GM19438 (cell line): ENCODE measurements at regions not wholly inside any gene's neighbourhood (a gene's known extent, or its start where the extent isn't known, plus 50 kb on each side); places are given as distances from the start of the nearest gene placed in this dataset.
"Not testable (repeated sequence)": the region's sequence is repeated elsewhere in the genome, so short reads cannot be mapped to it uniquely, and the experiment has no call there.

Source experiments
- ATAC-seq: cut with Tn5 transposase; IDR thresholded peaks from one replicate; pipeline ENCODE4 v1.9.1; 2021; ENCODE audit warnings: low read depth; ENCODE audit not compliant: unreplicated experiment

DNA sequence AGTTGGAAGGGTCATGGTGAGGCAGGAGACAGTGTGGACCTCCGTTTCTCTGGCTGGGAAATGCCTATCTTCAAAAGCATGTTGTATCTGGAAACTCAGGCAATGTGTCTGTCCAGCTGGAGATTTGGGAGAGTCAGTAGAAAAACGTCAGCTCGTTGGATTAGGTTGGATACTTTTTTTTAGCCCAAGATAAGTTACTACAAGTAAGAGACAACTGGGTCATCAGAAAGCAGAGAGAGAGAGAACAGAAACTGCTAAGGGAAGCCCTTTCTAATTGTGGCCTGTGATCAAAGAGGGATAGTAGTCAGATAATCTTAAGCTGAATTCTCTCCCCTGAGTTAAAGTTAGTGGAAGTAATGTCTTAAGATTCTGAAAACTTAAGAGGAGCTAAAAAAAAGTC is 78.9 kb upstream of the ZNF280D start:
- ATAC-seq: no peak

GRCh38 chr15:56811586-56811985 is 78.3 kb upstream of the ZNF280D start:
- no peak for ATAC-seq

- ATAC-seq: no peak
These were observed 74.9 kb upstream of the ZNF280D start for GRCh38 chr15:56808160-56808559.

- ATAC-seq: no peak
These were observed 72.8 kb upstream of the ZNF280D start for GRCh38 chr15:56806148-56806536.

DNA sequence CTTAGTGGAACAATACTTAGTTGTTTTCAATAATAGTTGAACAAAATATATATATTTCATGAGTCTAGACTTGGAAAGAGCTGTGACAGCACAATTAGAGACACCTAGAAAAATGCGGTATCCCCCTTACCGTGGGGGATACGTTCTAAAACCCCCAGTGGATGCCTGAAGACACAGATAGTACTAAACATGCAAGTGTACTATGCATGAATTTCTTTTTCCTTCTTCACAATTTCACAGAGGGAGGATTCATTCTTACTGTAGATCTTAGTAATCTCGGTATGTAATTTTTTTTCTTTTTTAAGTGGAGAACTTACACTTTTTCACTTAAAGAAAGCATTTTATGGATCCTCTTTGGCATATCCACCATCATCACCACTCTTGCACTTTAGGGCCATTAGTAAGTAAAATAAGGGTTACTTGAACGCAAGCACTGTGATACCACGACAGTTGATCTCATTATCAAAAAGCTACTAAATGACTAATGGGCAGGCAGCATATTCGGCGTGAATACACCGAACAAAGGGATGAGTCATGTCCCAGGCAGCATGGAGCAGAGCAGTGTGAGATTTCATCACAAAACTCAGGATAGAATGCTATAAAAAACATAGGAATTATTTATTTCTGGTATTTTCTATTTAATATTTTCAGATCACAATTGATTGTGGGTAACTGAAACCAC is 72.3 kb upstream of the ZNF280D start:
- ATAC-seq: no peak

DNA sequence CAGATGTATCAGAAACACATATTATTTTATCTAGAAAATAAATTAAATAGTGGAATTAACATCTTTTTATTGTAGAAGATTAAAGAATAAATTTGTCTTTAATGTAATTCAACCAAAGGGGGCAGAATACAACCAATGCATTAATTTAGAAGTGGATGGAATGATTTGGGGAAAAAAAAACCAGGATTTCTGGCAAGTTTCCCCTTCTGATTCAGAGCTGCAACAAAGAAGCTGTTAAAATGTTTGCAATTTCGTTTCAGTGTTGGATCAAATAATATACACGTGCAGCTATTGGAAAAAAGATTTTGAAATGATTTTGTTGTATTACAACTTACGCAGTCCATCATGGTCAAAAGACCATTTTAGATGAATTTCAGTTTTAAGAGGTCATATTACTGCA is 71.6 kb upstream of the ZNF280D start:
- ATAC-seq: no peak

DNA sequence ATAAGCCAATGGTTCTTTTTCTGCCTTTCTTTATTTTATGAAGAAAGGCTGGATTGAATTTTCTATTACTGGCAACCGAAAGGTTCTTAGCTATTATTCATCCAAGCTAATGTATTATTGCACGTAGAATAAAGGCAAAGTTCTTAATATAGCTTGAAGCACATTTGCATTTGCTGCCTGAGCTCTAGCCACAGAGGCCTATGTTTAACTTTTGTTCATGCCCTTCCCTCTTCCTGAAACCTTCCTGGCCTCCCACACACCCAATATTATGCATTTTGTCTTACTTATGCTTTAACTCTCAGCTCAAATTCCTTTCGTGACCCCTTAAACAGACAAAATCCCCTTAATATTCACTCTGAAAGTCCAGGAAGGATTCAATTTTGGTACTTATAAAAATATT is 71.0 kb upstream of the ZNF280D start:
- ATAC-seq: no peak

- ATAC-seq: no peak
These were observed 68.9 kb upstream of the ZNF280D start for GRCh38 chr15:56802161-56802560.

DNA sequence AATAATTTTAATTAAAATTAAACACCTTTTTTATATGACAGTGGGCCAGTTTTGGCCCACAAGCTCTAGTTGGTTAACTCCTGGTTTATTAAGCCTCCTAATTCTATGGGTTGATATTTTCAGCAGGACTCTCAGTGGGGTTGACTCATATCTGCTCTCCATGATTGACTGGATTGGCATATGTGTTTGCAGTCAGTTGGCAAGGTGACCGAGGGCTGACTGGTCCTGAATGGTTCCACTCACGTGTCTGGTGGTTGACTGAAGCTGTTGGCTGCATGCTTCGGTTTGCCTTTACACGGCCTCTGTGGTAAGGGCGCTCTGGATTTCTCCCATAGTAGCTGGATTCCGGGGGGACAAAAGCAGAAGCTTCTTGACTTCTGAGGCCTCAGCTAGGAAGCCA is 65.3 kb upstream of the ZNF280D start:
- ATAC-seq: no peak

DNA sequence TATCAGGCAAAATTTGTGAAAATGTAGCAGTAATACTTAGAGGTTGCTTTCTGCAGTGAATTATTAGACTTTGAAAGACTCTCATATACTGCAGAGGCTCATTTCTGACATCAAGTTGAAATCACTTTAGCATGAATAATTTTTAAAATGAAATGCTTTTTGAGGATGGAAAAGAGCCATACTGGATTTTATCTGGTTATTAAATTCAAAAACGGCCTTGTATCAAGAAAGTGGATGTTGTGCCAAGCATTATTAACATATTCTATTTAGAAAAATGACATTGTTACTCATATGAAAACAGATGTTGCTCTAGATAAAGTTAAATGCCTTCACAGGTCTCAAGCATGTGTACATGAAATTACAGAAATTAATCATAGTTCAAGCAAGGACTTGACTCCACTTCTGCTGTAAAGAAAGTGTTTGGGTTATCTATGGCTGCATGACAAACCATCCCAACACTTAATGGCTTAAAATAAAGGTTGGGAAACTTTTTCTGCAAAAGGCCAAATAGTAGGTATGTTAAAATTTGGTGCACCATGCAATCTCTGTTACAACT is 64.5 kb upstream of the ZNF280D start:
- ATAC-seq: no peak

DNA sequence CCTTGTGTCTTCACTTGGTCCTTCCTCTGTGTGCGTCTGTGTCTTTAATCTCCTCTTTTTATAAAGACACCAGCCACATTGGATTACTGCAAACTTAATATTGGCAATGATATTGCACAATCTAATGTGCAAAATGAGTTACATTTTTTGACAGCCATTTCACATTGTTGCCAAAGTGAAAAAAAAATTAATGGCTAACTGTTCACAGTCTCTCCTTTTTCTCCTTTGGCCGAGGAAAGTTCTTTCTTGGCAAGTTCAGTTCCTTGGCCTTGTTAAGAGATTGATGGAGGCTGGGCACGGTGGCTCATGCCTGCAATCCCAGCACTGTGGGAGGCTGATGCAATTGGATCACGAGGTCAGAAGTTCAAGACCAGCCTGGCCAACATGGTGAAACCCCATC is 62.2 kb upstream of the ZNF280D start:
- ATAC-seq: no peak

- ATAC-seq: no peak
These were observed 61.4 kb upstream of the ZNF280D start for GRCh38 chr15:56794553-56795329.

DNA sequence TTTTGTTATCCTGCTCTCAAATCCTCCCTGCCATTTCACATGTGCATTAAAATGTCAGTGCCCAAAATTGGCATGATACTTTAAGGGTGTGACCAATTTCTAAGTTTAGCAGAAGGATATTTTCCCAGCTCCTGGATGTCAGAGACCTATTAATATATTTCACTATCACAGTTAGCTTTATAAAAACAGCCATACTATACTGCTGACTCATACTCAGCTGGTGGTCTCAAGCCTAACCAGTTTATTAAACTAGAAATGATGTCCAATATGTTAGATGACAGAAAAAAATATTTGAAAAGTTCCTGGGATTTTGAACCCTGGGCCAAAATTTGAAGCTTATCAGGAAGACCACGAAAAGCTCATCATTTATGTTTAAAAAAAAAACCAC is 60.9 kb upstream of the ZNF280D start:
- no peak for ATAC-seq

- no peak for ATAC-seq
These were observed 58.9 kb upstream of the ZNF280D start for GRCh38 chr15:56792211-56792610.

GRCh38 chr15:56791521-56791920 is 58.2 kb upstream of the ZNF280D start:
- ATAC-seq: not testable (repeated sequence)

GRCh38 chr15:56788359-56788758 is 55.0 kb upstream of the ZNF280D start:
- no peak for ATAC-seq

GRCh38 chr15:56786966-56787365 is 53.7 kb upstream of the ZNF280D start:
- no peak for ATAC-seq

DNA sequence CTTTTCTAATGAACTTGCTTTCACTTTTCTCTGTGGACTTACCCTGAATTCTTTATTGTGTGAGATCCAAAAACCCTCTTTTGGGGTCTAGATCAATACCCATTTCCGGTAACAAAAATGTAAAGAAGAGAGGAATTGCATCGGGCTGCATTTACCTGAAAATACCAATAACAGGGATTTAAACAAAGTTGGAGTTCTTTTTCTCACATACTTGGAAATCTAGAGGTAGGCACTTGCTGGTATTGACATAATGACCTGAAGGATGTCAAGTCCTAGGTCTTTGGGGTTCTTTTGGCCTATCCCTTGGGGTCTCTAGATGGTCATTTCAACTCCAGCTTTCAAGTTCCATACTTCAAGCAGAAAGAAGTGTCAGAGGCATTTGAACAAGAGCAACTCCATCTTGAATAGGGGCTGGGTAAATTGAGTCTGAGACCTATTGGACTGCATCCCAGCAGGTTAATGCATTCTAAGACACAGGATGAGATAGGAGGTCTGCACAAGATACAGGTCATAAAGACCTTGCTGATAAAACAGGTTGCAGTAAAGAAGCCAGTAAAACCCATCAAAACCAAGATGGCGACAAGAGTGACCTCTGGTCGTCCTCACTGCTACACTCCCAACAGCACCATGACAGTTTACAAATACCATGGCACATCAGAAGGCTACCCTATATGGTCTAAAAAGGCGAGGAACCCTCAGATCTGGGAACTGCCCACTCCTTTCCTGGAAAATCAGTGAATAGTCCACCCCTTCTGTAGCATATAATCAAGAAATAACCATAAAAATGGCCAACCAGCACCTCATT is 50.8 kb upstream of the ZNF280D start:
- ATAC-seq: no peak

- ATAC-seq: no peak
These were observed 50.0 kb upstream of the ZNF280D start for GRCh38 chr15:56783156-56783856.
